ENCODE measurements at regions not wholly inside any gene's neighbourhood (a gene's known extent, or its start where the extent isn't known, plus 50 kb on each side); places are given as distances from the start of the nearest gene placed in this dataset.

DNA sequence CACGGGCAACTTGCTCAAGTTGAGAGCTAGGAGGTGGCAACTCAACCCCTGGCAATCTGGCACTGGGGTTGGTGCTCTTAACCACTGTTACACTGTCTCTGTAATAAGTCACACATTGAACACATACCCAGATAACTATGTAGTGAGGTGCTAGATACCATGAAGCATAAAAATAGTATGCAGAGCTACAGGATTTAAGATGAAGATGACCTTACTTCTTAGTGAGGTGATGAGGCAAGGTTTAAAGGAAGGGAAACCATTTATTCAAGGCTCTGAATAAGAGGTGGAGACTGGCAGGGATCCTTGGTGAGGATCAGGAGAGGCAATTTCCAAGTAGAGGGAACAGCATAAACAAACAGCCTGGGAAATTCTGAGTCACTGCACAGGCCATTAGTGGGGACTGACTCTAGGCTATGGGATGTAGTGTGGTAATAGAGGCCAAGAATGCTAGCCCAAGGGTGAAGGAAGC is 67.6 kb upstream of the NR3C1 start:
- no peak for FAIRE-seq
- DNase-seq (ENCODE audit: low spot score): no peak

DNA sequence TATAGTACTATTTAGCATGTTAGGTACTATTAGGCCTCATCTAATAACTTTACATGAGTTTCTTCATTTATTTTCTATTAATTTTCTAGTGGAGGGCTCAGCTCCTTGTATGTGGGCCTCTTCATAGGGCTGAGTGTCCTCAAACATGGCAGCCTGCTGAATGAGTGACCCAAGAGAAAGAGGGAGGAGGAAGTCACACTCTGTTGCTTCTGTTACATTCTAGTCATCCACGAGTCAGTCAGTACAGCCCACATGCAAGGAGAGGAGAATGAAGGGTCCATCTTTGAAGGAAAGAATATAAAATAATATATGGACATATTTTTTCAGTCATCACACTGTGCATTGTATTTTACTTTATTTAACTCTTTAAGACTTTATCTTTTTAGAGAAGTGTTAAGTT is 66.6 kb upstream of the NR3C1 start:
- DNase-seq (ENCODE audit: low spot score) (no peak), FAIRE-seq (no peak)

DNA sequence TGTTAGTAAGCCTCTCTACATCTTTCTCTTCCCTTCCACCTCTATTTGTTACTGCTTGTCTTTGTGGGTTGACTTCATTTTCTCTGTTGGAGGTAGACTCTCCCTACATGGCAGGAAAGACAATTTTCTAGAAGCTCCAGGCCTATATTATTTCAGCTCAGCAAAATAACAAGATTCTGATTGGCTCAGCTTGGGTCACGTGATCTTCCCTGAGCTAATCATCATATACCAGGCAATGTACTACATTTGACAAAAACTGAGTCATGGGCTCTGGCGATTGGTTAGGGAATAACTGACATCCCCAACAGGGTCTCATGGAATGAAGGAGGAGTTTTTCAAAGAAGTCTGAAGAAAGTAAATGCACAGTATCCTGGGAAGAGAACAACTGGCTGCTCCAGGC is 65.6 kb upstream of the NR3C1 start:
- FAIRE-seq (no peak), DNase-seq (ENCODE audit: low spot score) (no peak)

DNA sequence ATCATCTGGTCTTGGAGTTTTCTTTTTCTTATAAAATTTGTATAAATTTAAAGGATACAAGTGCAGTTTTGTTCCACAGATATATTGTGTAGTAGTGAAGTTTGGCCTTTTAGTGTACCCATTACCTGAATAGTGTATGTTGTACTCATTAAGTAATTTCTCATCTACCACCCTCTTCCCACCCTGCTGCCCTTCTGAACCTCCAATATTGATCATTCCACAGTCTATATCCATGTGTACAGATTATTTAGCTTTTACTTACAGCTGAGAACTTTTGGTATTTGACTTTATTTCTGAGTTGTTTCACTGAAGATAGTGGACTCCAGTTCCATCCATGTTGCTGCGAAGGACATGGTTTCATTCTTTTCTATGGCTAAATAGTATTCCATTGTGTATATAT is 63.1 kb upstream of the NR3C1 start:
- DNase-seq (ENCODE audit: low spot score): no peak
- FAIRE-seq: no peak

DNA sequence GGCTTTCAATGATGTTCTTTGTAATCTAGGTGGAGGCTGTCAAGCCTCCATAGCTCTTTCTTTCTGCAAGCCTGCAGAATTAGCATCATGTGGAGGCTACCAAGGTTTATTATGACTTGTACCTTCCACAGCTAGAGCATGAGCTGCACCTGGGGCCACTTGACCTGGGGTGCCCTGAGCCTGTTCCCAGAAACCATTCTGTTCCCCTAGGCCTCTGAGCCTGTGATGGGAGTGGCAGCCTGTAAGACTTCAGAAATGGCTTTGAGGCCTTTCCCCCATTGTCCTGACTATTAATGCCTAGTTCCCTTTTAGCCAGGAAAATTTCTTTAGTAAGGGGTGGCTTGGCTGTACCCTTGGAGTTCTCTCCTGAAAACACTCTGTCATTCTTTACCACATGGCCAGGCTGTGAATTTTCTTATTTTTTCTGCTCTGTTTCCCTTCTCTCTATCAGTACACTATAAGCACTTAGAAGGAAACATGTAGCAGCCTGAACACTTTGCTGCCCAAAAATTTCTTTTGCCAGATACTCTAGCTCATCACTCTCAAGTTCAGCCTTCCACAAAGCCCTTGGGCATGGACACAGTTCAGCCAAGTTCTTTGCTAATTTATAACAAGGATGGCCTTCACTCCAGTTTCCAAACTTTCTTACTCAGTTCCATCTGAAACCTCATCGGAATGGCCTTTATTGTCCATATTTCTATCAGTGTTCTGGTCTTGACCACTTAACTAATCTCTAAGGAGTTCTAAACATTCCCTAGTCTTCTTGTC is 61.4 kb upstream of the NR3C1 start:
- no peak for DNase-seq (ENCODE audit: low spot score)

DNA sequence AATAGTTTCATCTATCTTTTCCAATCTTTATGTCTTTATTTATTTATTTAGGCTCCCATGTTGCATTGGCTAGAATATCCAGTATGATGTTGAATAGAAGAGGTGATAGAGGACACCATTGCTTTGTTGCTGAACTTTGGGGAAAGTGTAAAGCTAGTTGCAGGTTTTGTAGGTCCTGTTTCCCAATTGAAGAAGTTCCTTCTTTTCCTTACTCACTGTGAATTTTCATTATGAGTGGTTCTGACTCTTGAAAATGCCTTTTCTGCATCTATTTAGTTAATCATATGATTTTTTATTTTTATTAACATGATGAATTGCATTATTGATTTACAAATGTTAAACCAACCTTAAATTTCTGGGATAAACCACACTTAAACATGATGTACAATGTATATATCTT is 58.9 kb upstream of the NR3C1 start:
- FAIRE-seq: no peak
- no peak for DNase-seq (ENCODE audit: low spot score)

More for the DNA sequence above, 61.4 kb upstream of the NR3C1 start:
- no peak for FAIRE-seq

DNA sequence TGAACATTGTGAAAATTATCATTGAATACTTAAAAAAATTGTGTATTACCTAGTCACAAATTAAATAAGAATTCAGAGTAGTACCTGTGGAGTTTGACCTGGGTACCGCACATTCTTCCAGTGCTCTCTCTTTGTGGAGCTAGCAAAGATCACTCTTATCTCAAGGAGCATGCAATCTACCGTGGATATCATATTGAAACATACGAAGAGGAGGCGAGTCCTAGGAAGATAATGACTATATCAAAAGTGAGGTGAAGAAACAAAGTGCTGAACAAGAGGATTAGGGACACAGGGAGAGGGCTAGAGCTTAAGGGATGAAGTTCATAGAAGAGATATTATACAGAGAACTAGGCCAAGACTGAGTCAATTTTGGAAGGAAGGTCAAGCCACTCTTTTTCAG is 55.9 kb upstream of the NR3C1 start:
- DNase-seq (ENCODE audit: low spot score) (no peak), FAIRE-seq (no peak)

DNA sequence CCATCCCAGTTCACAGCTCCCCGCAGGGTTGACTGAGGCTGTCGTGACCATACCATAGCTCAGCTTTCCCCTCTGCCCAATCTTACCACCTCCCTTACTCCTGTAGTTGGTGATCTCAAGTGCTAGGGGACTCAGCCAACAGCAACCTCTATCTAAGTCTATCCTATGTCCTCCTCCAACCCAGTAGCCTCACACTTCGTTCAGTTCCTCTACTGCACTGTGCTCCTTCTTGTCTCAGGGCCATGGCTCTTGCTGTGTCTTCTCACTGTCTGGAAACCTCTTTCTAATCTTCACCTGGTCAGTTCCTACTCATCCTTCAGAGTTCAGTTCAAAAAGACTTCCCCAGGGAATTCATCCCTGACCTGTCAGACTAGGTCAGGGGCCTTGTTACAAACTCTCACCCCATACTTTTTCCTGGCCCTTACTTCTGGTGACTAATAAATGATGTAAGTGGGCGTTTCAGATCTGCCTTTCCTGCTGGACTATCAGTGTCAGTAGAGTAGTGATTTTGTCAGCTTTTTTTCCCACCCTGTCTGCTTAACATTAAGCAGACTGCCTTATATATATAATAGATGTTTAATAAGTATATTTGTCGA is 53.6 kb upstream of the NR3C1 start:
- DNase-seq (ENCODE audit: low spot score): no peak
- no peak for FAIRE-seq

DNA sequence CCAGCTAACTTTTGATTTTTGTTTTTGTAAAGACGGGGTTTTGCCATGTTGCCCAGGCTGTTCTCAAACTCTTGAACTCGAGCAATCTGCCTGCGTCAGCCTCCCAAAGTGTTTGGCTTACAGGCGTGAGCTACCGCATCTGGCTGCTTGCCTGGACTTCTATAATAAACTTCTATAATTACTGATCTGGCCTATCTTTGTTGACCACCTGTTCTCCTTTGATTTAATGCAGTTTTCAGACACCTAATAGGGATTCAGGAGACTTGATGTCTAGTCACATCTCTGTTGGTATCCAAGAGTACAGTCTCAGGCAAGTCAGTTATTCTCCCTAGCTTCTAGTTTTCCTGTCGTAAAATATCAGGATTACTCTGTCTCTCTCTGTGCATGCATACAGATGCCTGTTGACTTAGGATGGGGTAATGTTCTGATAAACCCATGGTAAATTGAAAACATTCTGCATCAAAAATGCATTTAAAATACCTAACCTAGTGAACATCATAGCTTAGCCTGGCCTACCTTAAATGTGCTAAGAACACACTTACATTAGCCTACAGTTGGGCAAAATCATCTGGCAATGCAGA is 51.5 kb upstream of the NR3C1 start:
- no peak for DNase-seq (ENCODE audit: low spot score)
- FAIRE-seq: no peak

DNA sequence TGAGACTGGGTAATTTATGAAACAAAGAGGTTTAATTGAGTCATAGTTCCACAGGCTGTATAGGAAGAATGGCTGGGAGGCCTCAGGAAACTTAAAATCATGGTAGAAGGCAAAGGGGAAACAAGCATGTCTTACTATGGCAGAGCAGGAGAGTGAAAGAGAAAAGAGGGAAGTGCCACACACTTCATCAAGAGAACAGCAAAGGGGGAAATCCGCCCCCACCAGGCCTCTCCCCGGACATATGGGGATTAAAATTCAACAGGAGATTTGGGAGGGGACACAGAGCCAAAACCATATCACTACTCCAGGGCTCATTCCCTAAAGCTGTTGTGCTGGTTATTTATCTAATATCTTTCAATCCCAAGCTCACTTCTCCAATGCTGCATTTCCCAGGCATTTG is 50.2 kb upstream of the NR3C1 start:
- no peak for DNase-seq (ENCODE audit: low spot score)

More for the DNA sequence above, 50.2 kb upstream of the NR3C1 start:
- FAIRE-seq: no peak
